ENCODE measurements at regions not wholly inside any gene's neighbourhood (a gene's known extent, or its start where the extent isn't known, plus 50 kb on each side); places are given as distances from the start of the nearest gene placed in this dataset.

- no peak overlapping the region for H3K4me3 Mint-ChIP-seq (ENCODE audit: unreplicated experiment)
- H3K36me3 Mint-ChIP-seq (ENCODE audit: low read depth, unreplicated experiment), result no peaks in the 10 kb centered on the region
Observed at GRCh38 chr10:20995123-20995987, 98.2 kb upstream of the NEBL start.

GRCh38 chr10:20993830-20994527, 96.9 kb upstream of the NEBL start:
- Mint-ChIP-seq H3K36me3 (ENCODE audit: low read depth, unreplicated experiment) (no peaks in the 10 kb centered on the region), H3K4me3 (ENCODE audit: unreplicated experiment) (no peak overlapping the region), H3K27me3 (ENCODE audit: unreplicated experiment) (no peaks in the 10 kb centered on the region), H3K9me3 (ENCODE audit: unreplicated experiment) (no peaks in the 10 kb centered on the region), H3K4me1 (ENCODE audit: unreplicated experiment) (no peaks in the 10 kb centered on the region), H3K27ac (ENCODE audit: unreplicated experiment) (no peak overlapping the region)
- no peak for DNase-seq (ENCODE audit: low spot score)
- no peak for TF ChIP-seq CTCF (IDR thresholded peaks at IDR 0.05; ENCODE audit: unreplicated experiment)

More at GRCh38 chr10:20995123-20995987, 98.2 kb upstream of the NEBL start:
- TF ChIP-seq CTCF (IDR thresholded peaks at IDR 0.05; ENCODE audit: unreplicated experiment), result no peak
- Mint-ChIP-seq H3K9me3 (ENCODE audit: unreplicated experiment) (no peaks in the 10 kb centered on the region), H3K4me1 (ENCODE audit: unreplicated experiment) (no peaks in the 10 kb centered on the region), H3K27ac (ENCODE audit: unreplicated experiment) (no peak overlapping the region), H3K27me3 (ENCODE audit: unreplicated experiment) (no peaks in the 10 kb centered on the region)
- no peak for DNase-seq (ENCODE audit: low spot score)

- Mint-ChIP-seq H3K27me3 (ENCODE audit: unreplicated experiment) (no peaks in the 10 kb centered on the region), H3K4me3 (ENCODE audit: unreplicated experiment) (no peak overlapping the region), H3K36me3 (ENCODE audit: low read depth, unreplicated experiment) (no peaks in the 10 kb centered on the region), H3K9me3 (ENCODE audit: unreplicated experiment) (no peaks in the 10 kb centered on the region), H3K27ac (ENCODE audit: unreplicated experiment) (no peak overlapping the region), H3K4me1 (ENCODE audit: unreplicated experiment) (no peaks in the 10 kb centered on the region)
- no peak for TF ChIP-seq CTCF (IDR thresholded peaks at IDR 0.05; ENCODE audit: unreplicated experiment)
- no peak for DNase-seq (ENCODE audit: low spot score)
Observed at GRCh38 chr10:20993389-20993788, 96.3 kb upstream of the NEBL start.

GRCh38 chr10:20991526-20991925, 94.4 kb upstream of the NEBL start:
- no peaks in the 10 kb centered on the region for H3K36me3 Mint-ChIP-seq (ENCODE audit: low read depth, unreplicated experiment)
- H3K9me3 Mint-ChIP-seq (ENCODE audit: unreplicated experiment), result no peaks in the 10 kb centered on the region
- no peak for DNase-seq (ENCODE audit: low spot score)
- H3K27ac Mint-ChIP-seq (ENCODE audit: unreplicated experiment), result no peak overlapping the region
- H3K27me3 Mint-ChIP-seq (ENCODE audit: unreplicated experiment), result no peaks in the 10 kb centered on the region
- H3K4me3 Mint-ChIP-seq (ENCODE audit: unreplicated experiment), result no peak overlapping the region
- H3K4me1 Mint-ChIP-seq (ENCODE audit: unreplicated experiment), result no peaks in the 10 kb centered on the region
- no peak for TF ChIP-seq CTCF (IDR thresholded peaks at IDR 0.05; ENCODE audit: unreplicated experiment)

GRCh38 chr10:20990604-20991003, 93.5 kb upstream of the NEBL start:
- no peaks in the 10 kb centered on the region for H3K9me3 Mint-ChIP-seq (ENCODE audit: unreplicated experiment)
- H3K36me3 Mint-ChIP-seq (ENCODE audit: low read depth, unreplicated experiment), result no peaks in the 10 kb centered on the region
- H3K4me1 Mint-ChIP-seq (ENCODE audit: unreplicated experiment), result no peaks in the 10 kb centered on the region
- H3K27ac Mint-ChIP-seq (ENCODE audit: unreplicated experiment), result no peak overlapping the region
- H3K27me3 Mint-ChIP-seq (ENCODE audit: unreplicated experiment), result no peaks in the 10 kb centered on the region
- no peak for TF ChIP-seq CTCF (IDR thresholded peaks at IDR 0.05; ENCODE audit: unreplicated experiment)
- no peak overlapping the region for H3K4me3 Mint-ChIP-seq (ENCODE audit: unreplicated experiment)
- DNase-seq (ENCODE audit: low spot score), result no peak
